ENCODE measurements at regions not wholly inside any gene's neighbourhood (a gene's known extent, or its start where the extent isn't known, plus 50 kb on each side); places are given as distances from the start of the nearest gene placed in this dataset.

DNA sequence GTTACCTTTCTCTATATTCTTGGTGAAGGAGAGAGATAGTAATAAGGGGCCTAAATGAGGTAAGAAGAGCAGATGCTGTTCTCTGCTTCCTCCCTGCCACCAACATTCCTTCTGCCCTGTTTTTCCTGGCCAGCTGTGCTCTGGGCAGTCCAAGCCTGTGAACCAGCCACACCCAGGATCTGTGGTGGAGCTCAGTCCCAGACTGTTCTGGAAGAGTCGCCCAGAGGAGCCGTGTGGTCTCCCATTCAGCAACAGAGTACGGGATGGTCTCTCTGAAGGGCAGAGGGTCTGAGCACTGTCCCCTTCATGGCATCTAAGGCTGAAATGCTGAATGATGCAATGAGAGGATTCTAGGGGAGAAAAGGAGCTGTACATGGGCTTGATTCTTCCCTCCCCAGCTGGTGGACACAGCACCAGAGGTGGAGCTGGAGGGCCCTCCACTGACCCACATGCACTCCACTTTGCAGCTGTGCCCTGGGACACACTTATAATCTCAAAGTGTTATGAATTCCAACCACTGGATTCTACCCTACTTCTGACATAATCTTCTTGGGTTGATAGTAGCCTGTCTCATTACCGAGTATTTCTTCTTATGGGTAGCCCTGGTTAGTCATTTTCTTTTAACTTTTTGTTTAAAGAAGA is 70.8 kb upstream of the RPS23 start:
- Mint-ChIP-seq H3K9me3 (no peaks in the 10 kb centered on the region), H3K4me1 (ENCODE audit: unreplicated experiment) (peaks cover 35% of the 10 kb centered on the region), H3K27me3 (no peaks in the 10 kb centered on the region), H3K4me3 (no peak overlapping the region), H3K36me3 (no peaks in the 10 kb centered on the region), H3K27ac (no peak overlapping the region)
- no peak for DNase-seq (ENCODE audit: extremely low spot score, unreplicated experiment)
- TF ChIP-seq, protein P1, sequence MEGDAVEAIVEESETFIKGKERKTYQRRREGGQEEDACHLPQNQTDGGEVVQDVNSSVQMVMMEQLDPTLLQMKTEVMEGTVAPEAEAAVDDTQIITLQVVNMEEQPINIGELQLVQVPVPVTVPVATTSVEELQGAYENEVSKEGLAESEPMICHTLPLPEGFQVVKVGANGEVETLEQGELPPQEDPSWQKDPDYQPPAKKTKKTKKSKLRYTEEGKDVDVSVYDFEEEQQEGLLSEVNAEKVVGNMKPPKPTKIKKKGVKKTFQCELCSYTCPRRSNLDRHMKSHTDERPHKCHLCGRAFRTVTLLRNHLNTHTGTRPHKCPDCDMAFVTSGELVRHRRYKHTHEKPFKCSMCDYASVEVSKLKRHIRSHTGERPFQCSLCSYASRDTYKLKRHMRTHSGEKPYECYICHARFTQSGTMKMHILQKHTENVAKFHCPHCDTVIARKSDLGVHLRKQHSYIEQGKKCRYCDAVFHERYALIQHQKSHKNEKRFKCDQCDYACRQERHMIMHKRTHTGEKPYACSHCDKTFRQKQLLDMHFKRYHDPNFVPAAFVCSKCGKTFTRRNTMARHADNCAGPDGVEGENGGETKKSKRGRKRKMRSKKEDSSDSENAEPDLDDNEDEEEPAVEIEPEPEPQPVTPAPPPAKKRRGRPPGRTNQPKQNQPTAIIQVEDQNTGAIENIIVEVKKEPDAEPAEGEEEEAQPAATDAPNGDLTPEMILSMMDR (conservative IDR thresholded peaks at IDR 0.05), result no peak

DNA sequence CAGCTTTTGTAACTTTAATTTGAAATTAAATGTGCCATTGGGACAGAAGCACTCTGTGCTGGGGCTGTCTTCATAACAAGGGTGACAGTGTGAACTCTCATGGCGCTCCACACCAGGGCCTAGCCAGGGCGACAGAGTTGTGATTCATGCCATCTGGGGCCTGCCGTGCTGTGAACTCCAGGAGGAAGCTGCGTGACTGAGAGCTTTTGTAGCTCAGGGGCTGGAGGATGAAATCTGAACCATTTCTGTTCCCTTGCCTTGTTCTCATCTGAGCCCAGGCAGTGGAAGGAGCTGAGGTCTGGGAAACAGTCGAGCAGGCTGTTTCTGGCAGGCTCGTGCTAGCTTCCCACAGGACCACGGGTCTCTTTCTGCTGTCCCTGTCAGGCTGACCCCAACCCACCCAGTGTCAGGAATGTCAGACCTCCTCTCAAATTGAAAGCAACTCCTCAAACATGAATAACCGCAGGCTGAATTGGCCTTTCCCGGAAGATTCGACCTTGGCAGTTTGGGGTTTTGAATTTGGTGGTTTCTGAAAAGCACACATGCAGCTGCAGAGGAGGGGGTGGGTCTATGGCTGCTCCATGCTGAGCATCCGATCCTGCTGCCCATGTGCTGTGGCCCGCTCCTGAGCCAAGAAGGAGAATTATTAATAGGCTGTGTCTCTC is 69.2 kb upstream of the RPS23 start:
- H3K27ac Mint-ChIP-seq, result no peak overlapping the region
- no peak for DNase-seq (ENCODE audit: extremely low spot score, unreplicated experiment)
- no peaks in the 10 kb centered on the region for H3K36me3 Mint-ChIP-seq
- no peaks in the 10 kb centered on the region for H3K9me3 Mint-ChIP-seq
- peaks cover 29% of the 10 kb centered on the region for H3K4me1 Mint-ChIP-seq (ENCODE audit: unreplicated experiment)
- H3K4me3 Mint-ChIP-seq, result no peak overlapping the region
- TF ChIP-seq, protein P1 (conservative IDR thresholded peaks at IDR 0.05), result no peak
- H3K27me3 Mint-ChIP-seq, result no peaks in the 10 kb centered on the region

DNA sequence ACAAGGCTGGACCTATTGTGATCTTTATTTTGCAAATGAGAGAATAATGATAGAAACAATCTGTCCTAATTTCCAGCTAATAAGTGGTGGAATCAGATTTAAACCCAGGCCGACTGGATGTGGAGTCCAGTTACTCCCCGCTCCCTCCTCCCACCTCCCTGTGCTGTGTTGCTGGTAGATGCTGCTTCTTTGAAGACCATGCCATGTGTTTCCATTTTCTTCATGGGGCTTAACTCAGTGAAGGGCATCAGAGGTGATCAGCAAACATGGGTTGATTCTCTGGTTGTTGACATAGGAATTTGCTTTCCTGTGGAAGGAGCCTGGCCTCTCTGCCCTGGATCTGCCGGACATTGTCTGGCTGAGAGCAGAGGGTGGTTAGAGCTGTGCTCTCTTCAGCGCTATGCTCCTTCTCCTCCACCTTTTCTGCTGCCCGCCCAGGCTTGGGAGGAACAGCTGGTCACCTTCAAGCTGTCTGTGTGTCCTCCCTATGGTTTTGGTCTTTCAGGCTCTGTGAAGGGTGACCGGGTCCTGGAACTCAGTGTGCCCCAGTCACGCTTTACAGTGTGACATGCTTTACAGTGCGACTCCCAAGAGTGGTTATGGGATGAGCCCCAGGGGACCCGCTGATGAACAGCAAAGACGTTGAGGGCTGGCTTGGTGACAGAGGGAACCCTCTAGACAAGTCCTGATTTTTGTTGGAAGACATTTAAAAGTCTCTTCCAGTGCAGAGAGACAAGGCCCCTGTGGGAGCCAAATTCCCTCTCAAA is 68.4 kb upstream of the RPS23 start:
- H3K27me3 Mint-ChIP-seq, result no peaks in the 10 kb centered on the region
- DNase-seq (ENCODE audit: extremely low spot score, unreplicated experiment), result no peak
- H3K9me3 Mint-ChIP-seq, result no peaks in the 10 kb centered on the region
- no peak overlapping the region for H3K27ac Mint-ChIP-seq
- no peak overlapping the region for H3K4me3 Mint-ChIP-seq
- H3K4me1 Mint-ChIP-seq (ENCODE audit: unreplicated experiment), result peaks cover 24% of the 10 kb centered on the region
- TF ChIP-seq, protein P1 (conservative IDR thresholded peaks at IDR 0.05), result no peak
- H3K36me3 Mint-ChIP-seq, result no peaks in the 10 kb centered on the region

DNA sequence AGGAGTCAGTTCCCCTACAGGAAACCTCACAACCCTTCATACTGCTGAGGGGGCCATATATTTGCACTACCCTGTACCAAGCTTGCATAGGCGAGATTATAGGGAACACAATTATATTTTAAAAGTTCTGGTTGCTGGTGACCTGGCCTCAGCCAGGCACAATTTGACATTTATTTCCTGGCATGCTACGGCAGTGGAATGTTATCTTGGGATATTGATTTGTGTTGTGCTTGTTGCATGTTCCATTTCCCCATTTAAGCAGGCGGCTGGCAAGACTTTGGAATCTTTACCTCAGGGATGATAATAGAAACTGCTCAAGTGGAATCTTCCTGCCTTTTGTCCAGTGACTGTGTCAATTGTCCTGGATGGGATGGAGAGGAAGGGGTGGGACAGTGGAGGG is 67.0 kb upstream of the RPS23 start:
- H3K36me3 Mint-ChIP-seq, result no peaks in the 10 kb centered on the region
- no peak overlapping the region for H3K27ac Mint-ChIP-seq
- DNase-seq (ENCODE audit: extremely low spot score, unreplicated experiment), result no peak
- H3K4me1 Mint-ChIP-seq (ENCODE audit: unreplicated experiment), result peaks cover 23% of the 10 kb centered on the region
- H3K27me3 Mint-ChIP-seq, result peaks cover 3% of the 10 kb centered on the region
- TF ChIP-seq, protein P1 (conservative IDR thresholded peaks at IDR 0.05), result no peak
- no peak overlapping the region for H3K4me3 Mint-ChIP-seq
- no peaks in the 10 kb centered on the region for H3K9me3 Mint-ChIP-seq

DNA sequence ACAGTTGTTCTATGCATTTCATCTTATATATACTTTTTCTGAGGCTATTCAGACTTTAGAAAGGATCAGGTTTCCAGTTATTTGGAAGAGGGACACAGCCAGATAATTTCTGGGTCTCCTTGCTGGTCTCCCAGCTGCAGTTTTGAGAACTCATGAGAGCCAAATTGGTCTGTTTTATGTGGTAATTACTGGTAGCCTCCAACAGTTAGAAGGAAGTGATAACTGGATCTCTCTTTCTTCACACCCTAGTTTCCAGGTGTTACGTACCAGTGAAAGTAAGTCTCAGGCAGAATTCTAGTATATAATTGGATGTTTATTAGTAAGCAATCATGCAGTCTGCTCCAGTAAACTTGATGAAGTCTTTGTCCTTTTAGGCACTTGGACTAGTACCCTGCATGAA is 63.2 kb upstream of the RPS23 start:
- TF ChIP-seq, protein P1 (conservative IDR thresholded peaks at IDR 0.05), result no peak
- Mint-ChIP-seq H3K36me3 (no peaks in the 10 kb centered on the region), H3K27me3 (peaks cover 3% of the 10 kb centered on the region), H3K27ac (no peak overlapping the region), H3K4me3 (no peak overlapping the region), H3K4me1 (ENCODE audit: unreplicated experiment) (peaks cover 10% of the 10 kb centered on the region), H3K9me3 (no peaks in the 10 kb centered on the region)
- no peak for DNase-seq (ENCODE audit: extremely low spot score, unreplicated experiment)

Data from type B pancreatic cell (in vitro differentiated cells).